Transverse colon (tissue), 4 donors: ENCODE measurements at regions not wholly inside any gene's neighbourhood (a gene's known extent, or its start where the extent isn't known, plus 50 kb on each side); places are given as distances from the start of the nearest gene placed in this dataset.

Source experiments
- EP300 ChIP-seq: sonication (generic); formaldehyde crosslinking; IDR thresholded peaks from one replicate; pipeline ENCODE4 v1.6.1; 2017; ENCODE audit warnings: antibody characterized with exemption, low read depth
- POLR2A ChIP-seq: fragments of 450-650 bp; IDR thresholded peaks from one replicate; pipeline ENCODE4 v1.6.1; 2016; ENCODE audit warnings: antibody characterized with exemption, mild to moderate bottlenecking, moderate library complexity
- POLR2AphosphoS5 ChIP-seq, 3 donors: sonication (generic); formaldehyde crosslinking; IDR thresholded peaks; one replicate each; pipeline ENCODE4 v1.6.1; 2016; ENCODE audit warnings: antibody characterized with exemption in 3 of 3
- TF ChIP-seq, protein P1 (sequence below), 5 experiments: fragments of 200-600 bp in 3 of 5; fragments of 450-650 bp in 2 of 5; sonication (generic) in 3 of 5; IDR thresholded peaks; 1 replicate in 2 of 5; 2 replicates in 3 of 5; pipeline ENCODE4 v1.5.1; 2016 to 2017; ENCODE audit warnings: antibody characterized with exemption in 5 of 5, inconsistent platforms in 3 of 5, mild to moderate bottlenecking in 2 of 5, moderate library complexity in 1 of 5

- TF ChIP-seq, protein P1, sequence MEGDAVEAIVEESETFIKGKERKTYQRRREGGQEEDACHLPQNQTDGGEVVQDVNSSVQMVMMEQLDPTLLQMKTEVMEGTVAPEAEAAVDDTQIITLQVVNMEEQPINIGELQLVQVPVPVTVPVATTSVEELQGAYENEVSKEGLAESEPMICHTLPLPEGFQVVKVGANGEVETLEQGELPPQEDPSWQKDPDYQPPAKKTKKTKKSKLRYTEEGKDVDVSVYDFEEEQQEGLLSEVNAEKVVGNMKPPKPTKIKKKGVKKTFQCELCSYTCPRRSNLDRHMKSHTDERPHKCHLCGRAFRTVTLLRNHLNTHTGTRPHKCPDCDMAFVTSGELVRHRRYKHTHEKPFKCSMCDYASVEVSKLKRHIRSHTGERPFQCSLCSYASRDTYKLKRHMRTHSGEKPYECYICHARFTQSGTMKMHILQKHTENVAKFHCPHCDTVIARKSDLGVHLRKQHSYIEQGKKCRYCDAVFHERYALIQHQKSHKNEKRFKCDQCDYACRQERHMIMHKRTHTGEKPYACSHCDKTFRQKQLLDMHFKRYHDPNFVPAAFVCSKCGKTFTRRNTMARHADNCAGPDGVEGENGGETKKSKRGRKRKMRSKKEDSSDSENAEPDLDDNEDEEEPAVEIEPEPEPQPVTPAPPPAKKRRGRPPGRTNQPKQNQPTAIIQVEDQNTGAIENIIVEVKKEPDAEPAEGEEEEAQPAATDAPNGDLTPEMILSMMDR (IDR thresholded peaks at IDR 0.05), result no peak
- no peak for TF ChIP-seq POLR2AphosphoS5 (IDR thresholded peaks at IDR 0.05)
- TF ChIP-seq POLR2A, result no peak
- no peak for TF ChIP-seq EP300
Observed at GRCh38 chr12:19799895-19800602, 360.8 kb downstream of the AEBP2 start.
